Esophagus squamous epithelium (tissue), 5 donors: ENCODE measurements at regions not wholly inside any gene's neighbourhood (a gene's known extent, or its start where the extent isn't known, plus 50 kb on each side); places are given as distances from the start of the nearest gene placed in this dataset.
"Not testable (repeated sequence)": the region's sequence is repeated elsewhere in the genome, so short reads cannot be mapped to it uniquely, and the experiment has no call there.

Experiments used
- DNase-seq: peaks from one replicate; lab custom pipeline; 2025; lab: John Stamatoyannopoulos, UW
- H3K27ac ChIP-seq, 4 donors: fragments of 200-600 bp; sonication (generic); one replicate each; pipeline ENCODE4 v1.5.1; 2016 to 2019; ENCODE audit warnings: mild to moderate bottlenecking in 1 of 4
- H3K27me3 ChIP-seq, 4 donors: fragments of 200-600 bp; sonication (generic); 1 replicate in 3 of 4; 2 replicates in 1 of 4; pipeline versions ENCODE4 v1.5.1 to v1.6.0; 2017 to 2021; ENCODE audit warnings: antibody characterized with exemption in 1 of 4
- H3K36me3 ChIP-seq, 3 donors: fragments of 200-600 bp; sonication (generic); one replicate each; pipeline ENCODE4 v1.5.1; 2016 to 2019
- H3K4me1 ChIP-seq, 3 donors: fragments of 200-600 bp; sonication (generic); one replicate each; pipeline ENCODE4 v1.5.1; 2017 to 2019
- H3K4me3 ChIP-seq, 4 donors: fragments of 200-600 bp; sonication (generic); 1 replicate in 3 of 4; 2 replicates in 1 of 4; pipeline ENCODE4 v1.5.1; 2016 to 2019; ENCODE audit warnings: mild to moderate bottlenecking in 2 of 4, moderate library complexity in 1 of 4
- H3K9me3 ChIP-seq, 3 donors: fragments of 200-600 bp; sonication (generic); one replicate each; pipeline ENCODE4 v1.5.1; 2016 to 2019
- CTCF ChIP-seq, 6 experiments: fragments of 450-650 bp in 4 of 6; fragments of 200-600 bp in 2 of 6; sonication (generic) in 2 of 6; IDR thresholded peaks; one replicate each; pipeline ENCODE4 v1.5.1; 2016 to 2019; ENCODE audit warnings: antibody characterized with exemption in 6 of 6, mild to moderate bottlenecking in 4 of 6, moderate library complexity in 4 of 6
- POLR2A ChIP-seq, 4 donors: fragments of 450-650 bp; IDR thresholded peaks; one replicate each; pipeline ENCODE4 v1.6.1; 2017; ENCODE audit warnings: antibody characterized with exemption in 4 of 4, mild to moderate bottlenecking in 4 of 4, moderate library complexity in 3 of 4
- WGBS, 2 donors: methylation state at CpG; one replicate each; pipeline ENCODE4 v1.1.5; 2018; 5-methylcytosine and 5-hydroxymethylcytosine counted together
- intact Hi-C: fragments of 100-400 bp; cut with DNase I; formaldehyde crosslinking; loops from one replicate; pipeline ENCODE4 v1.15.0; 2022
- donor health status: DM: yes; HTN: yes; CAD: no.

GRCh38 chr2:363824-364470, 76.1 kb upstream of the ALKAL2 start:
- Histone ChIP-seq H3K4me3 (no peak overlapping the region), H3K4me1 (peaks cover 0 to 6% (median 0%) of the 10 kb centered on the region in 3 donors), H3K36me3 (no peaks in the 10 kb centered on the region), H3K27ac (no peak overlapping the region), H3K9me3 (no peaks in the 10 kb centered on the region), H3K27me3 (peaks cover 0 to 8% (median 0%) of the 10 kb centered on the region in 4 donors)
- no peak for TF ChIP-seq CTCF (IDR thresholded peaks at IDR 0.05)
- TF ChIP-seq POLR2A (IDR thresholded peaks at IDR 0.05): no peak
- no peak for DNase-seq
- intact Hi-C loops: no loop called here
- WGBS, 2 donors: 83 to 90% methylated on average over 23 to 24 of the region's 24 CpGs

GRCh38 chr2:362924-363323, 75.0 kb upstream of the ALKAL2 start:
- Histone ChIP-seq H3K27ac (no peak overlapping the region), H3K4me1 (peaks cover 0 to 6% (median 0%) of the 10 kb centered on the region in 3 donors), H3K36me3 (no peaks in the 10 kb centered on the region), H3K9me3 (no peaks in the 10 kb centered on the region), H3K4me3 (no peak overlapping the region), H3K27me3 (peaks cover 0 to 8% (median 0%) of the 10 kb centered on the region in 4 donors)
- no peak for DNase-seq
- TF ChIP-seq CTCF (IDR thresholded peaks at IDR 0.05) (no peak), POLR2A (IDR thresholded peaks at IDR 0.05) (no peak)
- WGBS, 2 donors: 61 to 85% methylated on average over 5 of the region's 5 CpGs
- intact Hi-C loops: no loop called here

- 67 to 85% methylated on average over 4 of the region's 4 CpGs for WGBS, 2 donors
- no peaks in the 10 kb centered on the region for H3K9me3 ChIP-seq
- H3K36me3 ChIP-seq: no peaks in the 10 kb centered on the region
- intact Hi-C loops: no loop called here
- no peak for DNase-seq
- no peak for TF ChIP-seq CTCF (IDR thresholded peaks at IDR 0.05)
- TF ChIP-seq POLR2A (IDR thresholded peaks at IDR 0.05): no peak
- no peak overlapping the region for H3K4me3 ChIP-seq
- no peaks in the 10 kb centered on the region for H3K4me1 ChIP-seq
- no peak overlapping the region for H3K27ac ChIP-seq
- H3K27me3 ChIP-seq: peaks cover 0 to 24% (median 0%) of the 10 kb centered on the region in 4 donors
Measured at GRCh38 chr2:360124-360523, 72.2 kb upstream of the ALKAL2 start.

GRCh38 chr2:359047-359446, 71.2 kb upstream of the ALKAL2 start:
- H3K4me3 ChIP-seq: no peak overlapping the region
- H3K36me3 ChIP-seq: no peaks in the 10 kb centered on the region
- no peak for DNase-seq
- intact Hi-C loops: no loop called here
- WGBS, 2 donors: 59 to 62% methylated on average over 5 of the region's 5 CpGs
- H3K9me3 ChIP-seq: no peaks in the 10 kb centered on the region
- TF ChIP-seq CTCF (IDR thresholded peaks at IDR 0.05) (no peak), POLR2A (IDR thresholded peaks at IDR 0.05) (no peak)
- H3K4me1 ChIP-seq: no peaks in the 10 kb centered on the region
- no peak overlapping the region for H3K27ac ChIP-seq
- H3K27me3 ChIP-seq: peaks cover 0 to 24% (median 0%) of the 10 kb centered on the region in 4 donors

GRCh38 chr2:357811-358210, 69.9 kb upstream of the ALKAL2 start:
- intact Hi-C loops: no loop called here
- Histone ChIP-seq H3K27ac (no peak overlapping the region), H3K4me1 (no peaks in the 10 kb centered on the region), H3K4me3 (no peak overlapping the region), H3K27me3 (peaks cover 0 to 24% (median 0%) of the 10 kb centered on the region in 4 donors), H3K9me3 (no peaks in the 10 kb centered on the region), H3K36me3 (no peaks in the 10 kb centered on the region)
- TF ChIP-seq CTCF (IDR thresholded peaks at IDR 0.05) (no peak), POLR2A (IDR thresholded peaks at IDR 0.05) (no peak)
- DNase-seq: no peak
- WGBS, 2 donors: 69 to 75% methylated on average over 2 of the region's 2 CpGs

- H3K4me3 ChIP-seq, H3K4me1 ChIP-seq, intact Hi-C loops, DNase-seq, H3K27ac ChIP-seq, H3K9me3 ChIP-seq, H3K36me3 ChIP-seq: not testable (repeated sequence)
- WGBS, 2 donors: 77 to 86% methylated on average over 21 of the region's 21 CpGs
- peaks cover 0 to 27% (median 0%) of the 10 kb centered on the region in 4 donors for H3K27me3 ChIP-seq
Measured at GRCh38 chr2:356304-356703, 68.4 kb upstream of the ALKAL2 start.
